ENCODE measurements at regions not wholly inside any gene's neighbourhood (a gene's known extent, or its start where the extent isn't known, plus 50 kb on each side); places are given as distances from the start of the nearest gene placed in this dataset.

DNA sequence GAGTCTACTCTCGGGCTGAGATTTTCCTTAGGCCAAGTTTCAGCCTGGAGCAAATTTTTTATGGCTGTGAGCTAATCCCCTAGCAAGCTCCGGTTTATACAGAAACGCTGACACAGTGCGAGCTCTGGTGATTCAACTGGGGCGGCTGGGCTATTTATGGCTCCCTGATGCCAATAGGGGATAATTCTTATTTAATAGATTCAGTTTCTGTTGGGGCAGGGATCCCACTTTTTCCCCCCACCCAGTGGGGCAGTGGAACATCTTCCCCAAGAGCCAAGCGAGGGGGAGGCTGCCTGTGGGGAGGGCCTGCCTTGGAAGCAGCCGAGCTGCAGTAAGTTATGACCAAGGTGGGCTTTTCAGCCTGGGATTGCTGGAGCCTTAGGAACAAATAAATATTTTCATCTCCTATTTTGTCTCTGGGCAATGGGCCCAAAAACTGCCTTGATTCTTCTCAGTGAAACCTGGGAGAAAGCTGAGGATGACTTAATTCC, 129.1 kb downstream of the MACROH2A1 start:
- Histone ChIP-seq H3K56ac (ENCODE audit: insufficient read length, low read depth, low read length) (no peak overlapping the region), H4K20me1 (ENCODE audit: control insufficient read depth, insufficient read depth, insufficient read length) (no peaks in the 10 kb centered on the region), H3K4me2 (ENCODE audit: insufficient read depth, insufficient read length, low read length) (no peak overlapping the region), H3K79me1 (ENCODE audit: insufficient read depth, low read depth, low read length, poor library complexity, severe bottlenecking) (no peaks in the 10 kb centered on the region), H3K23me2 (ENCODE audit: insufficient read length, low read depth, low read length, poor library complexity, severe bottlenecking) (no peaks in the 10 kb centered on the region), H2BK15ac (ENCODE audit: low read depth, low read length) (no peak overlapping the region), H3K9ac (ENCODE audit: extremely low read depth, insufficient read length, low read length) (no peak overlapping the region), H3K27ac (ENCODE audit: insufficient read length, low read depth, low read length) (no peak overlapping the region), H2BK20ac (ENCODE audit: low read depth, low read length, poor library complexity, severe bottlenecking) (no peak overlapping the region), H4K91ac (ENCODE audit: insufficient read length, low read depth, low read length) (no peak overlapping the region), H3K79me2 (ENCODE audit: insufficient read depth, low read length) (no peaks in the 10 kb centered on the region), H3K4me1 (ENCODE audit: insufficient read depth, low read length) (no peaks in the 10 kb centered on the region), H3K18ac (ENCODE audit: insufficient read length, low read depth, low read length) (no peak overlapping the region), H3K9me3 (ENCODE audit: control insufficient read depth, low read depth, low read length) (no peaks in the 10 kb centered on the region), H3T11ph (ENCODE audit: low read length) (no peak overlapping the region), H2BK5ac (ENCODE audit: insufficient read length, low read length) (no peak overlapping the region), H3K14ac (ENCODE audit: insufficient read depth, low read length) (no peak overlapping the region), H3K23ac (ENCODE audit: insufficient read length, low read depth, low read length) (no peak overlapping the region), H2AK5ac (ENCODE audit: insufficient read length, low read length) (no peak overlapping the region), H3K27me3 (ENCODE audit: insufficient read depth, low read length) (no peaks in the 10 kb centered on the region), H4K5ac (ENCODE audit: insufficient read length, low read depth, low read length) (no peak overlapping the region), H3K4ac (ENCODE audit: low read depth, low read length) (no peak overlapping the region), H2BK120ac (ENCODE audit: low read depth, low read length, poor library complexity, severe bottlenecking) (no peak overlapping the region), H2BK12ac (ENCODE audit: insufficient read length, low read depth, low read length) (no peak overlapping the region), H4K8ac (replicated peaks; ENCODE audit: insufficient read length, low read depth, low read length) (no peak overlapping the region), H2AFZ (ENCODE audit: low read length) (no peak overlapping the region)
- Mint-ChIP-seq H3K4me3 (no peak overlapping the region), H3K36me3 (ENCODE audit: insufficient read depth in 1 of 3, low read depth in 3 of 3) (no peaks in the 10 kb centered on the region), H3K9me3 (no peaks in the 10 kb centered on the region), H3K27me3 (ENCODE audit: low read depth) (peaks cover 20% of the 10 kb centered on the region), H3K4me1 (peaks cover 6 to 9% of the 10 kb centered on the region in 2 experiments; a peak in 2 of 4 replicates), H3K27ac (no peak overlapping the region)
- DNase-seq: no peak
- no CpG with 5 or more reads among the region's 7 CpGs for WGBS (ENCODE audit: extremely low coverage, insufficient read length, low lambda C conversion rate)
- TF ChIP-seq CTCF (conservative IDR thresholded peaks at IDR 0.05): no peak
